Right lobe of liver (tissue), 6 donors: ENCODE measurements at regions not wholly inside any gene's neighbourhood (a gene's known extent, or its start where the extent isn't known, plus 50 kb on each side); places are given as distances from the start of the nearest gene placed in this dataset.

Experiments used
- ATAC-seq, 4 donors: fragments of 200-7000 bp; cut with Tn5 transposase; one replicate each; pipeline ENCODE4 v1.9.1; 2020; ENCODE audit warnings: mild to moderate bottlenecking in 4 of 4, moderate library complexity in 4 of 4
- DNase-seq, 3 donors: peaks; one replicate each; pipeline ENCODE4 v3.0.0-alpha.2; 2020
- H3K27ac ChIP-seq, 3 donors: fragments of 200-600 bp; one replicate each; pipeline ENCODE4 v1.8.0; 2022
- H3K27me3 ChIP-seq, 2 donors: fragments of 200-600 bp; one replicate each; pipeline ENCODE4 v1.8.0; 2022
- H3K36me3 ChIP-seq, 4 donors: fragments of 200-600 bp; sonication (generic) in 1 of 4; one replicate each; pipeline versions ENCODE4 v1.5.1 to v1.8.0; 2017 to 2022; ENCODE audit warnings: control low read depth in 1 of 4
- H3K4me1 ChIP-seq, 4 donors: fragments of 200-600 bp; sonication (generic) in 1 of 4; one replicate each; pipeline versions ENCODE4 v1.5.1 to v1.8.0; 2017 to 2022; ENCODE audit warnings: control low read depth in 1 of 4
- H3K4me3 ChIP-seq, 3 donors: fragments of 200-600 bp; one replicate each; pipeline ENCODE4 v1.8.0; 2022
- H3K9me3 ChIP-seq, 4 donors: fragments of 200-600 bp; sonication (generic) in 1 of 4; one replicate each; pipeline versions ENCODE4 v1.5.1 to v1.8.0; 2017 to 2022; ENCODE audit warnings: control low read depth in 1 of 4
- CTCF ChIP-seq, 4 donors: fragments of 200-600 bp in 3 of 4; fragments of 450-650 bp in 1 of 4; IDR thresholded peaks; one replicate each; pipeline versions ENCODE4 v1.5.1 to v1.8.0; 2016 to 2022; ENCODE audit warnings: antibody characterized with exemption in 4 of 4, mild to moderate bottlenecking in 2 of 4
- POLR2A ChIP-seq: fragments of 450-650 bp; IDR thresholded peaks from one replicate; pipeline ENCODE4 v1.6.1; 2017; ENCODE audit warnings: antibody characterized with exemption, mild to moderate bottlenecking
- WGBS: methylation state at CpG from one replicate; pipeline ENCODE4 v1.1.6; 2018; ENCODE audit warnings: low coverage, low lambda C conversion rate; ENCODE audit not compliant: insufficient coverage; ENCODE audit errors: missing lambda C conversion rate; 5-methylcytosine and 5-hydroxymethylcytosine counted together
- intact Hi-C, 2 donors: fragments of 100-400 bp; cut with DNase I; formaldehyde crosslinking; loops; one replicate each; pipeline versions ENCODE4 v1.11.2 to v1.14.1; 2022
- donor health status: DM: no; HTN: yes; CAD: no.
- donor health status: DM: no; HTN: no; CAD: no.
- donor health status: DM: no; HTN: no; CAD: no.
- donor health status: DM: no; HTN: yes; CAD: no.
- donor health status: DM: no; HTN: yes; CAD: no.

- H3K27ac ChIP-seq, result no peak overlapping the region
- H3K4me1 ChIP-seq, result no peaks in the 10 kb centered on the region
- no peak overlapping the region for H3K4me3 ChIP-seq
- no peaks in the 10 kb centered on the region for H3K36me3 ChIP-seq
- TF ChIP-seq CTCF (IDR thresholded peaks at IDR 0.05) (no peak), POLR2A (no peak)
- no peaks in the 10 kb centered on the region for H3K27me3 ChIP-seq
- WGBS, result 39% methylated on average over 3 of the region's 3 CpGs
- intact Hi-C loops, result no loop called here
- H3K9me3 ChIP-seq, result no peaks in the 10 kb centered on the region
- DNase-seq (no peak), ATAC-seq (no peak)
Observed at GRCh38 chr4:117249333-117249732, 164.0 kb upstream of the TRAM1L1 start.

GRCh38 chr4:117264072-117264471 is 178.7 kb upstream of the TRAM1L1 start:
- 75% methylated on average over 3 of the region's 3 CpGs for WGBS
- Histone ChIP-seq H3K36me3 (no peaks in the 10 kb centered on the region), H3K27me3 (no peaks in the 10 kb centered on the region), H3K27ac (no peak overlapping the region), H3K4me1 (no peaks in the 10 kb centered on the region), H3K4me3 (no peak overlapping the region), H3K9me3 (no peaks in the 10 kb centered on the region)
- ATAC-seq (no peak), DNase-seq (no peak)
- intact Hi-C loops, result no loop called here
- TF ChIP-seq CTCF (IDR thresholded peaks at IDR 0.05) (no peak), POLR2A (no peak)

GRCh38 chr4:117267317-117267716 is 181.9 kb upstream of the TRAM1L1 start:
- no peaks in the 10 kb centered on the region for H3K4me1 ChIP-seq
- WGBS, result 38% methylated on average over 3 of the region's 3 CpGs
- DNase-seq (no peak), ATAC-seq (no peak)
- no peaks in the 10 kb centered on the region for H3K9me3 ChIP-seq
- H3K27me3 ChIP-seq, result no peaks in the 10 kb centered on the region
- H3K27ac ChIP-seq, result no peak overlapping the region
- H3K36me3 ChIP-seq, result no peaks in the 10 kb centered on the region
- H3K4me3 ChIP-seq, result no peak overlapping the region
- TF ChIP-seq POLR2A (no peak), CTCF (IDR thresholded peaks at IDR 0.05) (no peak)
- intact Hi-C loops, result no loop called here

DNA sequence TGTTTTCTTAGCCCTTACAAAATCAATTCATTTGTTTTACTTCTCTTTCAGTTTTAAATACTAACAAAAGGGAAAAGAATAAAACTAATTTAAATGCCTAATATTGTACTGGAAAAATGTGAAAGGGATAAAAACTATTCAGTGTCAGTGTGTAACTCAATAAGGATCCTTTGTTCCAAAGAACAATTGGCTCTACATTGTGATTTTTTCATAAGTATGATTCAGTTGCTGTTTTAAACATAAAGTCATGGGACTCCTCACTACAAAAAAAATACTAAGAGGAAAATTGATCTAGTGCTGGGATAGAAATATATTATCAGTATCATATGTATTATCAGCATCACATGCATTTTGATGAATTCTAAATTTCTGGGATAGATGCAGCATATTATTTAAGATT is 199.4 kb upstream of the TRAM1L1 start:
- H3K36me3 ChIP-seq, result no peaks in the 10 kb centered on the region
- DNase-seq (no peak), ATAC-seq (no peak)
- no peak overlapping the region for H3K27ac ChIP-seq
- intact Hi-C loops, result no loop called here
- no peaks in the 10 kb centered on the region for H3K4me1 ChIP-seq
- H3K9me3 ChIP-seq, result no peaks in the 10 kb centered on the region
- no peaks in the 10 kb centered on the region for H3K27me3 ChIP-seq
- no peak overlapping the region for H3K4me3 ChIP-seq
- TF ChIP-seq POLR2A (no peak), CTCF (IDR thresholded peaks at IDR 0.05) (no peak)

DNA sequence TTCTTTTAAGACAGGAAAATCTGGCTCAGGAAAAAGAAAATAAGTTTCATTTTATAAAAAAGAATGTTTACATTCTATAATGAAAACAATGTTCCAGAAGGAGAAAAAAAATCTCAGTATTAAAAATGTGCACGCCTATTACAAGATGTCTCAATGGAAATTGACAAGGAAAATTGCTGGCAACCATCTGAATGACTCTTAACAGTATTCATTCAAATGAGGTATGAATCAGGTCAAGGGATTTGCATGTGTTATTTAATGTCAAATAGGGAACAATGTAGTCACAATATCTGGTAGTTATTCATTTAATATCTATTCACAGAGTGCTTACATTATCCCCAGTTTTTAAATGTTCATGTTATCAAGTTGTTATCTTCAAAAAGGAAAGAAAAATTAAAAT is 208.4 kb upstream of the TRAM1L1 start:
- Histone ChIP-seq H3K9me3 (no peaks in the 10 kb centered on the region), H3K27ac (no peak overlapping the region), H3K4me3 (no peak overlapping the region), H3K36me3 (no peaks in the 10 kb centered on the region), H3K27me3 (no peaks in the 10 kb centered on the region), H3K4me1 (no peaks in the 10 kb centered on the region)
- DNase-seq (no peak), ATAC-seq (no peak)
- 47% methylated on average over 1 of the region's 1 CpG for WGBS
- TF ChIP-seq CTCF (IDR thresholded peaks at IDR 0.05) (no peak), POLR2A (no peak)
- intact Hi-C loops, result no loop called here
